ENCODE measurements at regions not wholly inside any gene's neighbourhood (a gene's known extent, or its start where the extent isn't known, plus 50 kb on each side); places are given as distances from the start of the nearest gene placed in this dataset.
"Not testable (repeated sequence)": the region's sequence is repeated elsewhere in the genome, so short reads cannot be mapped to it uniquely, and the experiment has no call there.

DNA sequence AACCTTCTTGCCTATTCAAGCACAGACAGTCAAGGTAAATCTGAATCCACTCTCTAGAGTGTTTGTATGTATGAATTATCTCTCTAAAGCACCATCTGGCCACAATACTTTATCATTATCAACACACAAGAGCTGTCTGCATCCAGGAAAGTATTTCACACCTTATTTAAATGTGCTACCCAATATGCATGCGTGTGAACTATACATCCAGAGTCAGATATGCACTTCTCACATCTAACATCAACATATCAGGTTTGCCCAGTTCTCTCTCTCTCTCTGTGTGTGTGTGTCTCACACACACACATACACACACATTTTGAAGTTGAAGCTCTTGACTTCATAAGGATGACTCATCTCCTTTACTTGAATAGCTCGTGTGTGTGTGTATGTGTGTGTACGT lies 697.5 kb upstream of the PCDH20 start:
- DNase-seq (ENCODE audit: low spot score), result no peak

DNA sequence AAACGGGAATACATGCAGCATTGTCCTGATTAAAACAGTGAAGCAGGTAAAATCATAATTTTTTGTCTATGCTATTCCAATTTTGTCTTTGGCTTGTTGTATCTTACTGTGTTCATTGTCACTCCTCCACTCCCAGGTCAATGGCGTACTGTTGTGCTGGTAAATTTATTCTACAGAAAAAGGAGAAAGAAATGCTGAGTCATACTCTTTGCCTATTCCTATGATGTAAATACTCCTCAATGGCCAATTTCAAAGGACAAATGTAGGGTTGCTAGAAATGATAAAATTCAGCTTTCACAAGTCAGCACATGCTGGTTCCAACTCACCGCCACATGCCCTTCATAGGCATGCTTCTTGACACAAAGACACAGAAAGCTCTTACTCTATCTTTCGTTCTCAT lies 694.4 kb upstream of the PCDH20 start:
- DNase-seq (ENCODE audit: low spot score), result no peak

DNA sequence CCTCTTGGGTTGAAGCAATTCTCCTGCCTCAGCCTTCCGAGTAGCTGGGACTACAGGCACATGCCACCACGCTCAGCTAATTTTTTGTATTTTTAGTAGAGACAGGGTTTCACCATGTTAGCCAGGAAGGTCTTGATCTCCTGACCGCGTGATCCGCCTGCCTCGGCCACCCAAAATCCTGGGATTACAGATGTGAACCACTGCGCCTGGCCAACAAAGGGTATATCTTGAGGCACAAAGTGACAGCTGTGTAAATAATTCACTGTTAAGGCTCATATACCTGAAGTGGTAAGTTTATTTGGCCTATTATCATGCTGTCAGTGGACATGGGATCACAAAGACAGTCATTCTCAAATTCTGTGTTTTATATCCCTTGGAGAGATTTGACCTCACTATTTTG lies 688.5 kb upstream of the PCDH20 start:
- DNase-seq (ENCODE audit: low spot score), result not testable (repeated sequence)

DNA sequence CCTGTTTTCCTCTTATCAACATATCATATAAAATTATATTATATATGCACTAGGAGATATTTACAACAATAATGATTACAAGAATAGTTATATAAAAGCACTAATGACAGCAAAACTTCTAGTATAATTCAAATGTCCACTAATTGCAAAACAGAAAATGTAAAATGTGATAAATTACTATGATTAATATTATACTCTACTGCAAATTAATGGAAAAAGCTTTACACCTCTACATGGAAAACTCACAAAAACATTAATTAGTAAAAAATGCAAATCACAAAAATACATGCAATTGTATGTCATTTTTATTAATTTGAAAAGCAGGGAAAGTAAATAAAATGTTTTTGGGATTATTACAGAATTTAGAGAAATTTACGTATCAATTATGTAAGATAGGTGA lies 681.0 kb upstream of the PCDH20 start:
- DNase-seq (ENCODE audit: low spot score), result no peak

DNA sequence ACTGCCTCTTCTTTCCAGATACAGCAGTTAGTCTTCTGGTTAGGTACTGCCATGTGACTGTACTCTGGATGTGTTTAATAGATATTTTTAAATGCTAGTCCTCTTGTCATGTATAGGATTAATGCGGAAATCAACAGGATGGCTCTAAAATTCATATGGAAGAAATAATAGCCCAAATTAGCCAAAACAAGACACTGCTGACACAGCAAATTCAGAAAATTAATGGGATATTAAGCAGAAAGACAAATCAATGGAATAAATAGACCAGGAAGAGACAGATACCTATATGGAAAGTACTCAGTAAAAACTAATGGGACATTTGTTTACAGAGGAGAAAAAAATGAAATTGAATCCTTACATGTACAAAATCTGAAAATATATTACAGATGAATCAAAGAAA lies 679.3 kb upstream of the PCDH20 start:
- no peak for DNase-seq (ENCODE audit: low spot score)

DNA sequence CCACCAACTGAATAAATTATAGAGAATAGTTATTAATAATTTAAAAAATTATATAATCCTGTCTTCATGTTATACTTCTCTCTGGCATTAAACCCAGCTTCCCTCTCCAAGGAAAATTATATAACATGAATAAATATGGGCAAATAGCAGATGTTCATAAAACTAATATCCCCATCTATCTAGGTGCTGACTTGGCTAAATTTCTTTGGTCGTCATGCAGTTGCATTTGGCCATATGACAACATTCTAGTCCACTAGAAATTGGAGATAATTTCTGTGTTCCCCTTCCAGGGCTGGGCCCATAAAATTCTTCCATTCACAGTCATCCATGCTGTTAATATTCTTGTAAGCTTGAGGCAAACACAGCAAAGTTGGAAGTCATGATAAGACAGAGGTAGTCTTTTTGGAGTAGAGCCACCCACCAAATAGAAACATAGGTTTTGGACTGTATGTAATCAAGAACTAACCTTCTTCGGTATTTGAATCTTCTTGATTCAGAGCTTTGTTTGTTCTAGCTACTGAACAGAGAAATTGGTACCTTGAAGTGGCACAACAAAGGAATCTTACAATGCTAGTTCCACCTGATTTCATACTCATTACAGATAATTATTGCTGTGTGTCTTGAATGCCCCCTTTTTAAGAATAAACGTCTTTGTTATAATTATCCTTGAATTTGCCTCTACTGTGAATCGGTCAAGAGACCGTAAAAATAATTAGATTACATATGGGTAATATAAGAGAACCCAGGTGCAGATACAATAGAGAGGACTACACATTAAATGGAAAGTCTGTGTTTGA lies 678.5 kb upstream of the PCDH20 start:
- no peak for DNase-seq (ENCODE audit: low spot score)

DNA sequence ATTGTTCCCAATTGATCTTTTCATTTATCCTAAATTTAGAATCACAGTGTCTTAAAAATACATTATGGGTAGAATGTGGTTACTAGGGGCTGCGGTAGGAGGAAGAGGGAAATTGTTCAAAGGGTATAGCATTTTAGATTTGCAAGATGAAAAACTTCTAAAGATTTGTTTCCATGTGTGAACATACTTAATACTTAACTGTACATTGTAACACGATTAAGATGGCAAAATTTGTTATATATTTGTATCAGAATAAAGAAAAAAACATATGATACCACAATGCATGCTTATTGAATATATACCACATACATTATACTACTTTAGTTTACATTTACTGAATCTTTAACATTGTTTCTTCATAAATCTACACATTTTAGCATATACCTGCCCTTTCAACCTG lies 677.3 kb upstream of the PCDH20 start:
- no peak for DNase-seq (ENCODE audit: low spot score)

DNA sequence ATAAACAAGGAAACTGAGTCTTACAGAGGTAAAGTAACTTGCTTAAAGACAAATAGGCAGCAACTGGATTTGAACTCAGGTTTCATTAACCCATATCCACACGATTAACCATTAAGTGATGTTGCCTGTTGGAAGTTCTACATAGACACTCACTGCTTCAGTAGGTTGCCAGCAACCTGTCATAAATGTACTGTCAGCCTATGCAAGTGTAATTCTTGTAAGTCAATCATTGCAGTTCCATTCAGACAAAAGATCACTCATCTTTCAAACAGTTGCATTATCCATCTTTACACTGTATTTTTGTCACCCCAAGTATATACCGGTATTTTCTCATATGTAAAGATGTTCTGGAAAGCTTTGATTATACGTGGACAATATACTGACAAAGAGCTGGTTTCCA lies 676.9 kb upstream of the PCDH20 start:
- DNase-seq (ENCODE audit: low spot score), result no peak

DNA sequence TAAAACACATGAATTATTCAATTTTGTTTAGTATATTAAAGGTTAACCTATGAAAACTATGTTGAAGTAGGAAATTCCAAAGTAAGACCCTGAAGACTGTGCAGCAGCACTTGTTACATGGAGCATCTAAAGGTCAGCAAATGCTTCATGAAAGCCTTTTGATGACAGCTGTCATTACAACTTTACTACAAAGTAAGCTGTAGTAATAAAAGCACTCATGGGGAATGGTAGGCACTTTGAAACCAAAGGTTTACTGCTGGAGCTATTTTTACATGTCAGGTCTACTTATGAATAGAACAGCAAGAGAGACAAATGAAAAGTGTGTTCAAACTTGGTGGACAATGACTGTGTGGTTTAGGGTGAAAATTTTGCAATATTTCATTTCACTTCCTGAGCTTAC lies 672.5 kb upstream of the PCDH20 start:
- no peak for DNase-seq (ENCODE audit: low spot score)

DNA sequence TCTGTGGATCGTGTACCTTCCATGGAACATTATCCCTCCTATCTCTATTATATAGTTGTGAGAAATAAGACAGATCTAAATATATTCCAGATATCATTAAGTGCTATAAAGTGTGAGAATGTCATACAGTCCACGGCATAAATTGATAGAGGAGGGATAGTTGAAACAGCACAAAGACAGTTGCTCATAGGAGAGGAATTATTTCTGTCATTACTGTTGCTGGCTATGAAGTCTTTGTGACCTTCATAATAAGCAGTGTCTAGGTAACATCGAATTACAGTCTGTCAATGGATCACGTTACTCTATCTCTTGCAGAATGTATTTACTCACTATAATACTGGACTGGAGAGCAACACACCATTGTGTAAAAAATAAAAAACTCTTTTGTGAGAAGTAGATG lies 671.5 kb upstream of the PCDH20 start:
- no peak for DNase-seq (ENCODE audit: low spot score)

DNA sequence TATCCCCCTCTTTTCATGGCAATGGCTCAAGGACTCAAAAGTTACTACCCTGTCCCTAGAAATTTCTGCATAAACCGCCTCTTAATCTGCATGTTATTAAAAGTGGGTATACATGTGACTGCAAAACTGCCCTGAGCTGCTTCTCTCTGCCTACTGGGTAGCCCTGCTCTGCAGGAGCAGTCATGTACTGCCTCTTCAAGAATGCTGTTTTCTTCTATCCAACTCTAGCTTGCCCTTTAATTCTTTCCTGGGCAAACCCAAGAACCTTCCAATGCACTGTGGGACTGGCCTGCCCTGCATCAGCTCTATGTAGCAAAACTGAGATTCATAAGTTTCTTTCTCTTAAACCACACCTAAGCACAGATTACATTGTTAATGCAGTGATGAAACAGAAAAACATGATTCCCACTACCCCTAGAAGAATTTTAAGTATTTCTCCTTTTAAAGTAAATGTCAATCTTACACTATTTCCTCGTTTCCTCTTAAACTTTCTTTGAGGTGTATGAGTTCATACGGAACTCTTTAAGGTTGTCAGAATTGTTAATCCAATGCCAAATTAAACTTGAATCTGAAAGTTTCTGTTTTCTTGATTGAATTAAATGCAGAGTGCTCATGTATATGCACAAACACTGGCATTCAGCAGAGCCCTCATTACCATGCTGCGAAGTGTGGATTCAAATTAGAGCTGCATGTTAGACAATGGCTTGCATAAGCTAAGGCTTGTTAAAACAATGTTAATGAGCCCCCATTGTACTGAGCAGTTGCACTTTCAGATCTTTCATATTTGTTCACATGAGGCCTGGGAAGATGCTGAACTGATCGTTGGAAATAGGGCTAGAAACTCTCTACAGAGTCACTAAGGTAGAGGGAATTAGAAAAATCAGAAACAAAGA lies 669.9 kb upstream of the PCDH20 start:
- no peak for DNase-seq (ENCODE audit: low spot score)

DNA sequence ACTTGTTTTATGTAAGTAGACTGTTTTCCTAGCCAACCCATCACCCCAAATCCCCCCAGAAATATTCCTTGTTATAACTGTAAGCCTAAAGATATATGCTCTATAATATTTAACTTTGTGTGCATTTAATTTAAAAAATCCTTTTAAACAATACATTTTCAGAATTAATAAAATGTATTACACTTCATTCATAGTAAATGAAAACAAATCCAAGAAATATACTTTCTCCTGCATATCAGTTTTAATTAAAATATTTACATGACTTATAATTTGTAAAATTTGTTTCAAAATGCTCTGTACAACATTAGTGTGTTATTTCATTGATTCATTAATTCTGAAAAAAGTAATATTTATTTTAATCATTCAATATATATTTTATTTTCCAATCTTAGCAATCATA lies 669.1 kb upstream of the PCDH20 start:
- no peak for DNase-seq (ENCODE audit: low spot score)

DNA sequence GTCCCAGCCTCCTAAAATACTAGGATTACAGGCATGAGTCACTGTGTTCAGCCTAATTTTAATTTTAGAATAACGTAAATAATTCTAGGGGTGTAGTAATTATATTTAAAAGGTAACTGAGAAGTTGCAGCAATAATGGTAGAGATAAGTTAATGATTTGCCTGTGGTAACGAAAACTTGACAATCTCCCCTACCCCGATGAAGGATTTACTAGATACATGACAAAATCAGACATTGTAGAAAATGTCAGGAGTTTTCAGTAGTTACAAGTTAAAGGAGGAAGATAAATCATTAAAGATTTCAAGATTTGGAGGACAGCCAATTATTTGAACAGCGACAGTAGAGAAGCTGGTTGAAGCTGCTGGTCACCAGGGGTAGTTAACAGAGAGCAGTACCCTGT lies 652.2 kb upstream of the PCDH20 start:
- DNase-seq (ENCODE audit: low spot score), result no peak

DNA sequence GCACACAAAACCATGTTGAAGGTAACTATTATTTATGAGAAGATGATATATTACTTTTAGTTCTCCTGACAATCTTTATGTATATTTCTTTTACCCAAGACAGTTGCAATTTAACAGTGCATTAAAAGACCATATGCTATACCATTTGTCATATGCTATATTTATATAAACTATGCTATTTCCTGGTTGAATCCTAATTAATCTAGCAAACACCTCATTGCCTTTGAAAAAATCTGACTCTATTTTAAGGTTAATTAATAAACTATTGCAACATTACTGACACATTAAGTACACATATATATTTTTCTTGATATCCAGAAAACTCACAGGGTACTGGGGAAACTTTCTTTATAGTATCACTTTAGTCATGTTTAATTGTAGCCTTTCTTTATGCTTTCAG lies 649.4 kb upstream of the PCDH20 start:
- DNase-seq (ENCODE audit: low spot score), result no peak

DNA sequence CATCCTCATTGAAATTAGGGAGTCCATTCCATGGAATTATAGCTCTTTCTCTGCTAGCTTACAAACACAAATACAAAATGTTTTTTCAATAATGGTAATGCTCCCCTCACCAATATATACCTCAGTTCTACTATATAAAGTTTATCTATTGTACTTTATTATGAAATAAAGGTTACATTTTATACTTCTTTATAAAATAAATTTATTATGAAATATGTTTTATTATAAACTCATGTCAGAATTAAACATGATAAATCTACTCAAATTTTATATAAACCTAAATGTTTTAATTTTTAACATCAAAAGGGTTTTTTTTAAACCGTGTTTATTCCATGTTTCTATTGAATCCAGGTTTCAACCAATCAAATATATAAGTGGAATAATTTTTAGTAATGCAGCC lies 646.1 kb upstream of the PCDH20 start:
- no peak for DNase-seq (ENCODE audit: low spot score)

DNA sequence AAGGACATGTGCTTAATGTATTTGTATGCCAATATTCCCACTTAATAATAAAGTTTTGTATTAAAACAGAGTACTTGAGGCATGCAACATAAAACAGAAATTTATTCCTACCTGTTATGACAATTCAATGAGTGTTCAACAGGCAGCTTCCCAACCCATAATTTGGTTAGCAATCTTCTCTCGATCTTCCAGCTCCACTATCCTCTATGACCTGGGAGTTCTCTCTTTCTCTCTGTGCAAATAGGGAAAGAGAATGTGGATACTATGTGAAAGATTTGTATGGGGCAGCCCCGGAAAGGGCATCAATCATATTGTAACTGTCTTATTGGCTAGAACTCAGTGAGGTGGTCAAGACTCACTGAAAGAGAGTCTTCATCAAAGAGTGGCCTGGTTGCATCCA lies 644.9 kb upstream of the PCDH20 start:
- DNase-seq (ENCODE audit: low spot score), result no peak

DNA sequence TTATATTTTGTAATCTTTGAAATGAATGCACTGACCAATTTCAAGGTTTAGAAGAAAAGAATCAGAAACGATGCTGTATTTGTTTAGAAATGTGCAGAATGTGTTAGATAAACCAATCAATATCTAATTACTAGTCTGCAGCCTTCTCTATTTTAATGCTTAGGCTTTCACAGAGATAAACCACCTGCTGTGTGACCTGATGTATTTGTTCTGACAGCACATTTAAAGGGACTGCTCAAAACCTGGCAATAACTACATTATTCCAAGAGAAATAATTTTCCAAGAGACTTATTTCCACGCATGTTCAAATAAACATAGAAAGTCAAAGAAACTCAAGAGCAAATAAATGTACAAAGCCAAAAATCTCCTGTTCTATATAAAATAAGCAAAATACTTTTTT lies 641.6 kb upstream of the PCDH20 start:
- DNase-seq (ENCODE audit: low spot score), result no peak

DNA sequence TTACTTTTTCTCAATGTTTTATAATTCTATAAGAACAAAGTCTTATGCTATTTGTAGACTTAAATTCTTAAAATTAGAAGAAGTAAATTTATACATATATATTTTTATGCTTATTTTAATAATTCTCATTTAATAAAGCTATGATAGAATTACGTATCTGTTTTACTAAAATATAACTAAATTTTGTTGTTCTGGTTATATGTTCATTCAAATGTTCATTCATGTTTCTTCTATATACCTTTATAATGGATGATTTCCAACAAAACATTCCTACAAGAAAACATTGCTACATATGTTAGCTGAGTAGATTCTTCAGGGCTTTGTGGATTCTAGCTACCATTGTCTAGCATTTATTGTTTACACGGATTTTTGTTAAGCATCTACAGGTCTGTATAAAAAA lies 634.3 kb upstream of the PCDH20 start:
- no peak for DNase-seq (ENCODE audit: low spot score)

DNA sequence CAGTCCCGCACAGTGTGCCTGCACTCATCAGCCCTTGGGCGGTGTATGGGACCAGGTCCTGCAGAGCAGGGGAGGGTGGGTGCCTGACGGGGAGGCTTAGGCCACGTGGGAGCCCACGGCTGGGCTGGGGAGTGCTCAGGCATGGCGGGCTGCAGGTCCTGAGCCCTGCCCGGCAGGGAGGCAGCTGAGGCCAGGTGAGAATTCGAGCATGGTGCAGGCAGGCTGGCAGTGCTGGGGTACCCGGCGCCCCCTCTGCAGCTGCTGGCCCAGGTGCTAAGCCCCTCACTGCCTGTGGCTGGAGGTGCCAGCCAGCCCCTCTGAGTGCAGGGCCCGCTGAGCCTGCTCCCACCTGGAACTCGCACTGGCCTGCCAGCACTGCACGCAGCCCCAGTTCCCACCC lies 630.9 kb upstream of the PCDH20 start:
- no peak for DNase-seq (ENCODE audit: low spot score)

DNA sequence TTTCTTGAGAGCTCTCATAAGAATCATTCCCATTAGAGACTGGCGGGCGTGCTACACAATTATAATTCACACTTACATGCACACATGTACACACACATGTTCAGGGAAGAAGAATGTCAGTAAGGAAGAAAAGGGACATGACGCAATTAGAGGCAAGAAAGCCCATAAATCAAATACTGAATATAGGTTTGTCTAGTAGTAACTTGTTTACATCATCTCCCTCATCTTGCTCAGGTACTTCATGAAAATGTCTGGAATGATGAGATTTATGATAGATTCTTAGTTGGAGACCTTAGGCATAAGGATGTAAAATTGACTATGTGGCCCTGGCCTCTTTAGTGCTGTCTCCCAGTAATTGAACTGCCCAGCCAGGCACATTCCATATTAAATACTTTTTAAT lies 628.0 kb upstream of the PCDH20 start:
- no peak for DNase-seq (ENCODE audit: low spot score)

DNA sequence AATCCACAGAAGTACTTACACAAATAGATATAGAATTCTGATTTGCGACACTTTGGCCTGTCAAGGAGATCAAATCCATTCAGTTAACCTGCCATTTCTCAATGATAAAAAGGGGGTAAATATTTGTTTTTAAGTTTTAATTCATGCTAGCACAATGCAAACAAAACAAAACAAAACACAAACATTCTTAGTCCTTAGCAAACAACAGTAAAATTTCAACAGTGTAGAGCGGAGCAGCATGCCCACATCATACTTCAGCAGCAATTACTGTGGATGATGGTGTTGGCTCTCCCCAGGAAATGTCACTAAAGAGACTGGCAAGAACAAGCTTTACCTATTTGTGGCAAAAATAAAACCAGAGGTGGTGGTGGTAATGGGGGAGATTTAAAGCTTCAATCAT lies 625.2 kb upstream of the PCDH20 start:
- no peak for DNase-seq (ENCODE audit: low spot score)

DNA sequence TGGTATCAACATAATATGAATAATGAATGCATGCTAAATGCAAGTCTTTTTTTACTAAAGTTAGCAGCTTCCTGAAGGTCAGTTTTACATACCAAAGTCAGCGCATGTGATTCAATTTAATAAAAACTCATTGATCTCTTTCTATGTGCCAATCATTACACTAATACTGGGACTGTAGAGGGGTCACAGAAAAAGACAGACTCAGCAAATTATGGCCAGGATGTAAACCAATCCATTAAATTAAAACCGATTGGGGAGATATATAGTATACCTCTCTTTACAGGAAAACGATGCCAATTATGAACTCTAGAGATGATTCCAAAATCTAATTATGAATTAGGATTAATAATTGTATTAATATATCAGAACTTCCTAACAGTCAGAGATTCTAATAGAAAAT lies 624.4 kb upstream of the PCDH20 start:
- DNase-seq (ENCODE audit: low spot score), result no peak

DNA sequence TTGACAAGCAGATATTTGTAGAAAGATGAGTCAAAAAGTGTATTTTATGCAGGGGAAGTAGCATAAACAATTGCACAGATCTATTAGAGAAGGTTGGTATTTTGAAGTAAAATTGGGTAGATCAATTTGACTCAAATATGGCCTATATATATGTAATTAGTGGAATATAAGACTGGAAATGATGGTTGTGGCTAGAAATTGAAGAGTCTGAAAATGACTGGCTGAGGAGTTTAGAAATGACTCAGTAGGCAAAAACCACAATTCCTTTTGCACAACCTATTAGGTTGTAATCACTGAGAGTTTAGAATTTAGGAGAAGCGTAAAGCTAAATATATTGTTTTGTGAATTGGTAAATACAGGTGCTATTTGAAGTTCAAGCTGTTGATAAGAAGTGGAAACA lies 622.6 kb upstream of the PCDH20 start:
- DNase-seq (ENCODE audit: low spot score), result no peak

DNA sequence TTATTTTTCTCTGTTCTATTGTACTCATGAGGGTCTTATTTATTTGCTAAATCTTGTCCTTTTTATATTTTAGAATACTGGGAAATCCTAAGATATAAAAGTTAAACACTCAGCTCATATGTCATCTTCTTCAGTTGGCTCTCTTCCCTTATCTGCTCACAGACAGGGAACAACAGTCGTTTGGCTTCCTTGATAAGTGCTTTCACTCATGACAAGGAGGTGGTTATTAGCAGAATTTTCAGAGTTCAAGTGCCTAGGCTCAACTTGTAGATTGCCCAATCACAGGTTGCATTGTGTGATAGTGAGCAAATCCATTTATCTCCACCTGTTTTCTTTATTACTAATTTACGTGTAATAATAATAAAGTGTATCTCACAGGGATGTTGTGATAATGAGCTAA lies 620.3 kb upstream of the PCDH20 start:
- DNase-seq (ENCODE audit: low spot score), result no peak

Measured in AG08395 (cell line).